Activated CD8-positive, alpha-beta T cell treated with anti-CD3 and anti-CD28 coated beads for 36 hours (primary cell): ENCODE measurements at regions not wholly inside any gene's neighbourhood (a gene's known extent, or its start where the extent isn't known, plus 50 kb on each side); places are given as distances from the start of the nearest gene placed in this dataset.

Experiments used
- ATAC-seq: fragments of 200-7000 bp; cut with Tn5 transposase; one replicate; pipeline ENCODE4 v1.10.0; 2021; ENCODE audit warnings: mild to moderate bottlenecking, moderate library complexity
- CTCF ChIA-PET: fragments of 350-600 bp; sonication (Branson Sonifier 250); formaldehyde crosslinking; loops from one replicate; lab custom pipeline; 2021; ENCODE audit warnings: antibody characterized with exemption; lab: Charles Lee
- POLR2A ChIA-PET: fragments of 350-600 bp; sonication (Branson Sonifier 250); formaldehyde crosslinking; loops from one replicate; lab custom pipeline; 2021; ENCODE audit warnings: antibody characterized with exemption; lab: Charles Lee
- DNase-seq: peaks from one replicate; pipeline ENCODE4 v3.0.0-alpha.2; 2020
- H3K27ac Mint-ChIP-seq: one replicate; pipeline ENCODE4 v1.8.0; 2021; ENCODE audit warnings: mild to moderate bottlenecking, mixed read lengths
- H3K27me3 Mint-ChIP-seq: one replicate; pipeline ENCODE4 v1.8.0; 2021; ENCODE audit warnings: mixed read lengths
- H3K36me3 Mint-ChIP-seq: one replicate; pipeline ENCODE4 v1.8.0; 2021; ENCODE audit warnings: low read depth, mixed read lengths
- H3K4me1 Mint-ChIP-seq: one replicate; pipeline ENCODE4 v1.8.0; 2021; ENCODE audit warnings: low read depth, mixed read lengths
- H3K4me3 Mint-ChIP-seq: one replicate; pipeline ENCODE4 v1.8.0; 2021; ENCODE audit warnings: mild to moderate bottlenecking, moderate library complexity, mixed read lengths
- H3K9me3 Mint-ChIP-seq: one replicate; pipeline ENCODE4 v1.8.0; 2021; ENCODE audit warnings: mixed read lengths
- CTCF ChIP-seq: fragments of 200-600 bp; IDR thresholded peaks from one replicate; pipeline ENCODE4 v1.8.0; 2022; ENCODE audit warnings: antibody characterized with exemption, mild to moderate bottlenecking
- intact Hi-C: fragments of 100-400 bp; cut with micrococcal nuclease; formaldehyde crosslinking; loops from one replicate; pipeline ENCODE4 v1.10.0; 2022

- Mint-ChIP-seq H3K4me1 (no peaks in the 10 kb centered on the region), H3K4me3 (no peak overlapping the region), H3K27me3 (no peaks in the 10 kb centered on the region), H3K36me3 (no peaks in the 10 kb centered on the region), H3K9me3 (peaks cover 16% of the 10 kb centered on the region), H3K27ac (no peak overlapping the region)
- POLR2A ChIA-PET = no interaction called here
- intact Hi-C loops = no loop called here
- CTCF ChIA-PET = no interaction called here
- no peak for DNase-seq
- no peak for ATAC-seq
- TF ChIP-seq CTCF = no peak
These were observed 1546.6 kb downstream of the SLITRK5 start for GRCh38 chr13:89217813-89218212.

GRCh38 chr13:89221557-89222158, 1550.5 kb downstream of the SLITRK5 start:
- DNase-seq (no peak), ATAC-seq (no peak)
- ChIA-PET CTCF (no interaction called here), POLR2A (no interaction called here)
- TF ChIP-seq CTCF = no peak
- Mint-ChIP-seq H3K4me1 (no peaks in the 10 kb centered on the region), H3K36me3 (no peaks in the 10 kb centered on the region), H3K27ac (no peak overlapping the region), H3K4me3 (no peak overlapping the region), H3K27me3 (no peaks in the 10 kb centered on the region), H3K9me3 (peaks cover 15% of the 10 kb centered on the region)
- intact Hi-C loops = no loop called here

- peaks cover 13% of the 10 kb centered on the region for H3K9me3 Mint-ChIP-seq
- H3K4me1 Mint-ChIP-seq = no peaks in the 10 kb centered on the region
- TF ChIP-seq CTCF = no peak
- ChIA-PET POLR2A (no interaction called here), CTCF (no interaction called here)
- no peaks in the 10 kb centered on the region for H3K36me3 Mint-ChIP-seq
- ATAC-seq (no peak), DNase-seq (no peak)
- intact Hi-C loops = no loop called here
- H3K27me3 Mint-ChIP-seq = no peaks in the 10 kb centered on the region
- H3K27ac Mint-ChIP-seq = no peak overlapping the region
- no peak overlapping the region for H3K4me3 Mint-ChIP-seq
These were observed 1556.2 kb downstream of the SLITRK5 start for GRCh38 chr13:89227356-89227755.

- POLR2A ChIA-PET = no interaction called here
- H3K4me3 Mint-ChIP-seq = no peak overlapping the region
- intact Hi-C loops = no loop called here
- DNase-seq (no peak), ATAC-seq (no peak)
- TF ChIP-seq CTCF = no peak
- no peak overlapping the region for H3K27ac Mint-ChIP-seq
- peaks cover 5% of the 10 kb centered on the region for H3K9me3 Mint-ChIP-seq
- no peaks in the 10 kb centered on the region for H3K4me1 Mint-ChIP-seq
- no peaks in the 10 kb centered on the region for H3K36me3 Mint-ChIP-seq
- no peaks in the 10 kb centered on the region for H3K27me3 Mint-ChIP-seq
- CTCF ChIA-PET = no interaction called here
These were observed 1567.3 kb downstream of the SLITRK5 start for GRCh38 chr13:89238496-89238895.

- Mint-ChIP-seq H3K4me1 (no peaks in the 10 kb centered on the region), H3K36me3 (no peaks in the 10 kb centered on the region), H3K4me3 (no peak overlapping the region), H3K9me3 (peaks cover 5% of the 10 kb centered on the region), H3K27ac (no peak overlapping the region), H3K27me3 (no peaks in the 10 kb centered on the region)
- ATAC-seq = no peak
- TF ChIP-seq CTCF = no peak
- intact Hi-C loops = no loop called here
- DNase-seq = no peak
- ChIA-PET CTCF (interaction anchor here (0.7 kb wide), 1 partner anchor 681 kb away, joined by 3 read pairs; no protein-coding TSS in a partner anchor), POLR2A (no interaction called here)
These were observed 1568.4 kb downstream of the SLITRK5 start for GRCh38 chr13:89239361-89240127.
